HFFc6 (cell line): ENCODE measurements at regions not wholly inside any gene's neighbourhood (a gene's known extent, or its start where the extent isn't known, plus 50 kb on each side); places are given as distances from the start of the nearest gene placed in this dataset.
"Not testable (repeated sequence)": the region's sequence is repeated elsewhere in the genome, so short reads cannot be mapped to it uniquely, and the experiment has no call there.

ENCODE experiments used
- DNase-seq: peaks from one replicate; pipeline ENCODE4 v3.0.0-alpha.2; 2018
- H3K27ac Mint-ChIP-seq: 2 replicates; pipeline ENCODE4 v1.8.0; 2020; ENCODE audit warnings: mild to moderate bottlenecking, mixed read lengths
- H3K27me3 Mint-ChIP-seq: 2 replicates; pipeline ENCODE4 v1.8.0; 2021; ENCODE audit warnings: mild to moderate bottlenecking, moderate library complexity, mixed read lengths; ENCODE audit not compliant: insufficient read depth
- H3K36me3 Mint-ChIP-seq: 2 replicates; pipeline ENCODE4 v1.8.0; 2021; ENCODE audit warnings: low read depth, mixed read lengths
- H3K4me1 Mint-ChIP-seq: 2 replicates; pipeline ENCODE4 v1.8.0; 2020; ENCODE audit warnings: low read depth, mixed read lengths
- H3K4me3 Mint-ChIP-seq: 2 replicates; pipeline ENCODE4 v1.8.0; 2020; ENCODE audit warnings: mild to moderate bottlenecking, moderate library complexity, mixed read lengths
- H3K9me3 Mint-ChIP-seq: 2 replicates; pipeline ENCODE4 v1.8.0; 2020; ENCODE audit warnings: mild to moderate bottlenecking, mixed read lengths

- H3K27me3 Mint-ChIP-seq, H3K9me3 Mint-ChIP-seq, H3K27ac Mint-ChIP-seq, H3K4me1 Mint-ChIP-seq, DNase-seq, H3K4me3 Mint-ChIP-seq, H3K36me3 Mint-ChIP-seq: not testable (repeated sequence)
Measured at GRCh38 chr1:120465900-120466299, 51.1 kb downstream of the NBPF8 start.

- not testable (repeated sequence) for DNase-seq, H3K9me3 Mint-ChIP-seq, H3K27me3 Mint-ChIP-seq, H3K4me1 Mint-ChIP-seq, H3K4me3 Mint-ChIP-seq, H3K27ac Mint-ChIP-seq
- peaks cover 14% of the 10 kb centered on the region for H3K36me3 Mint-ChIP-seq
Measured at GRCh38 chr1:120477663-120478062, 62.8 kb downstream of the NBPF8 start.

- H3K27me3 Mint-ChIP-seq, DNase-seq, H3K9me3 Mint-ChIP-seq, H3K4me1 Mint-ChIP-seq, H3K4me3 Mint-ChIP-seq, H3K27ac Mint-ChIP-seq: not testable (repeated sequence)
- peaks cover 18% of the 10 kb centered on the region for H3K36me3 Mint-ChIP-seq
Measured at GRCh38 chr1:120478400-120478799, 63.6 kb downstream of the NBPF8 start.

GRCh38 chr1:120487542-120487941, 72.7 kb downstream of the NBPF8 start:
- H3K27ac Mint-ChIP-seq, H3K4me3 Mint-ChIP-seq, H3K27me3 Mint-ChIP-seq, H3K4me1 Mint-ChIP-seq, DNase-seq, H3K9me3 Mint-ChIP-seq: not testable (repeated sequence)
- peaks cover 14% of the 10 kb centered on the region for H3K36me3 Mint-ChIP-seq

GRCh38 chr1:120489217-120489616, 74.4 kb downstream of the NBPF8 start:
- DNase-seq, H3K36me3 Mint-ChIP-seq, H3K27me3 Mint-ChIP-seq, H3K27ac Mint-ChIP-seq, H3K4me3 Mint-ChIP-seq, H3K4me1 Mint-ChIP-seq, H3K9me3 Mint-ChIP-seq: not testable (repeated sequence)

- not testable (repeated sequence) for H3K4me3 Mint-ChIP-seq, H3K4me1 Mint-ChIP-seq, H3K27me3 Mint-ChIP-seq, H3K9me3 Mint-ChIP-seq, DNase-seq, H3K36me3 Mint-ChIP-seq, H3K27ac Mint-ChIP-seq
Measured at GRCh38 chr1:120497145-120497544, 82.3 kb downstream of the NBPF8 start.

GRCh38 chr1:120503284-120503683, 88.4 kb downstream of the NBPF8 start:
- H3K4me3 Mint-ChIP-seq, H3K27ac Mint-ChIP-seq, H3K36me3 Mint-ChIP-seq, DNase-seq, H3K4me1 Mint-ChIP-seq, H3K27me3 Mint-ChIP-seq, H3K9me3 Mint-ChIP-seq: not testable (repeated sequence)

GRCh38 chr1:120506352-120506751, 91.5 kb downstream of the NBPF8 start:
- not testable (repeated sequence) for DNase-seq, H3K9me3 Mint-ChIP-seq, H3K4me1 Mint-ChIP-seq, H3K36me3 Mint-ChIP-seq, H3K27ac Mint-ChIP-seq, H3K4me3 Mint-ChIP-seq, H3K27me3 Mint-ChIP-seq

GRCh38 chr1:120508351-120508750, 93.5 kb downstream of the NBPF8 start:
- not testable (repeated sequence) for H3K9me3 Mint-ChIP-seq, H3K36me3 Mint-ChIP-seq, H3K27ac Mint-ChIP-seq, DNase-seq, H3K4me3 Mint-ChIP-seq, H3K27me3 Mint-ChIP-seq, H3K4me1 Mint-ChIP-seq

- H3K27ac Mint-ChIP-seq, H3K4me1 Mint-ChIP-seq, H3K4me3 Mint-ChIP-seq, H3K27me3 Mint-ChIP-seq, H3K9me3 Mint-ChIP-seq, H3K36me3 Mint-ChIP-seq, DNase-seq: not testable (repeated sequence)
Measured at GRCh38 chr1:120509258-120509657, 94.4 kb downstream of the NBPF8 start.

- not testable (repeated sequence) for H3K27me3 Mint-ChIP-seq, H3K36me3 Mint-ChIP-seq, H3K9me3 Mint-ChIP-seq, H3K27ac Mint-ChIP-seq, DNase-seq, H3K4me3 Mint-ChIP-seq, H3K4me1 Mint-ChIP-seq
Measured at GRCh38 chr1:120513099-120513498, 98.3 kb downstream of the NBPF8 start.

GRCh38 chr1:120513531-120513930, 98.7 kb downstream of the NBPF8 start:
- not testable (repeated sequence) for H3K27me3 Mint-ChIP-seq

GRCh38 chr1:120519196-120519595, 104.4 kb downstream of the NBPF8 start:
- H3K27me3 Mint-ChIP-seq, DNase-seq, H3K9me3 Mint-ChIP-seq, H3K27ac Mint-ChIP-seq, H3K4me1 Mint-ChIP-seq, H3K36me3 Mint-ChIP-seq, H3K4me3 Mint-ChIP-seq: not testable (repeated sequence)

More at GRCh38 chr1:120513531-120513930, 98.7 kb downstream of the NBPF8 start:
- not testable (repeated sequence) for DNase-seq, H3K36me3 Mint-ChIP-seq, H3K9me3 Mint-ChIP-seq, H3K4me1 Mint-ChIP-seq, H3K4me3 Mint-ChIP-seq, H3K27ac Mint-ChIP-seq

- H3K9me3 Mint-ChIP-seq, H3K36me3 Mint-ChIP-seq, H3K4me3 Mint-ChIP-seq, H3K27me3 Mint-ChIP-seq, H3K27ac Mint-ChIP-seq, DNase-seq, H3K4me1 Mint-ChIP-seq: not testable (repeated sequence)
Measured at GRCh38 chr1:120524416-120524815, 109.6 kb downstream of the NBPF8 start.

GRCh38 chr1:120525386-120525785, 110.6 kb downstream of the NBPF8 start:
- H3K36me3 Mint-ChIP-seq, H3K27me3 Mint-ChIP-seq, H3K9me3 Mint-ChIP-seq, H3K4me1 Mint-ChIP-seq, H3K4me3 Mint-ChIP-seq, DNase-seq, H3K27ac Mint-ChIP-seq: not testable (repeated sequence)
